GM23248 (cell line): ENCODE measurements at regions not wholly inside any gene's neighbourhood (a gene's known extent, or its start where the extent isn't known, plus 50 kb on each side); places are given as distances from the start of the nearest gene placed in this dataset.

Experiments
- DNase-seq: peaks from one replicate; pipeline ENCODE4 v3.0.0-alpha.2; 2015
- H2AFZ ChIP-seq: fragments of 200-600 bp; sonication (generic); 2 replicates; pipeline ENCODE4 v1.6.1; 2016; ENCODE audit warnings: antibody characterized with exemption
- H3F3A ChIP-seq: fragments of 200-600 bp; sonication (generic); 2 replicates; pipeline ENCODE4 v1.6.1; 2016; ENCODE audit warnings: mild to moderate bottlenecking, antibody characterized with exemption, mixed run types; ENCODE audit not compliant: insufficient read depth
- H3K27ac ChIP-seq: fragments of 200-600 bp; sonication (generic); 2 replicates; pipeline ENCODE4 v1.5.1; 2016; ENCODE audit warnings: mild to moderate bottlenecking
- H3K27me3 ChIP-seq: fragments of 200-600 bp; sonication (generic); replicated peaks from 2 replicates; pipeline ENCODE4 v1.6.1; 2016; ENCODE audit warnings: mild to moderate bottlenecking; ENCODE audit not compliant: insufficient read depth
- H3K36me3 ChIP-seq: fragments of 200-600 bp; sonication (generic); 2 replicates; pipeline ENCODE4 v1.6.1; 2016; ENCODE audit warnings: low read depth, mild to moderate bottlenecking
- H3K4me1 ChIP-seq: fragments of 200-600 bp; sonication (generic); 2 replicates; pipeline ENCODE4 v1.6.1; 2016; ENCODE audit warnings: mild to moderate bottlenecking; ENCODE audit not compliant: insufficient read depth
- H3K4me2 ChIP-seq: fragments of 200-600 bp; sonication (generic); one replicate; pipeline ENCODE4 v1.6.1; 2016; ENCODE audit warnings: mild to moderate bottlenecking; ENCODE audit not compliant: unreplicated experiment
- H3K4me3 ChIP-seq: fragments of 200-600 bp; sonication (generic); 2 replicates; pipeline ENCODE4 v1.5.1; 2016; ENCODE audit warnings: mild to moderate bottlenecking
- H3K79me2 ChIP-seq: fragments of 200-600 bp; sonication (generic); 2 replicates; pipeline ENCODE4 v1.6.1; 2016; ENCODE audit warnings: mild to moderate bottlenecking; ENCODE audit not compliant: insufficient read depth
- H3K9ac ChIP-seq: fragments of 200-600 bp; sonication (generic); 2 replicates; pipeline ENCODE4 v1.6.1; 2016; ENCODE audit warnings: mild to moderate bottlenecking
- H3K9me2 ChIP-seq: fragments of 200-600 bp; sonication (generic); 2 replicates; pipeline ENCODE4 v1.6.1; 2016; ENCODE audit warnings: mixed run types, mild to moderate bottlenecking, moderate library complexity; ENCODE audit not compliant: insufficient read depth
- H3K9me3 ChIP-seq: fragments of 200-600 bp; sonication (generic); one replicate; pipeline ENCODE4 v1.6.1; 2017; ENCODE audit warnings: low read depth
- H4K20me1 ChIP-seq: fragments of 200-600 bp; sonication (generic); 2 replicates; pipeline ENCODE4 v1.6.0; 2016; ENCODE audit not compliant: insufficient read depth
- EZH2 ChIP-seq: fragments of 200-600 bp; sonication (generic); IDR thresholded peaks from 2 replicates; pipeline ENCODE4 v1.6.1; 2018; ENCODE audit warnings: antibody characterized with exemption, mild to moderate bottlenecking; ENCODE audit not compliant: insufficient read depth, poor library complexity, severe bottlenecking
- EZH2phosphoT487 ChIP-seq: fragments of 200-600 bp; sonication (generic); IDR thresholded peaks from 2 replicates; pipeline ENCODE4 v1.6.1; 2018; ENCODE audit warnings: antibody characterized with exemption, moderate library complexity, mild to moderate bottlenecking, low read depth; ENCODE audit not compliant: insufficient read depth
- WGBS, 2 experiments: methylation state at CpG; one replicate each; pipeline ENCODE4 v1.1.6; 2015 to 2017; ENCODE audit warnings: low lambda C conversion rate in 2 of 2, low coverage in 1 of 2; ENCODE audit errors: missing lambda C conversion rate in 2 of 2; 5-methylcytosine and 5-hydroxymethylcytosine counted together
- in situ Hi-C: fragments of 300-500 bp; cut with MboI; formaldehyde crosslinking; loops from 2 replicates; pipeline ENCODE4 v1.15.0; 2020

- Histone ChIP-seq H4K20me1 (no peaks in the 10 kb centered on the region), H3F3A (no peaks in the 10 kb centered on the region), H3K36me3 (no peaks in the 10 kb centered on the region), H3K9ac (no peak overlapping the region), H3K27me3 (peaks cover 25% of the 10 kb centered on the region), H3K79me2 (no peaks in the 10 kb centered on the region), H3K4me1 (no peaks in the 10 kb centered on the region), H3K4me2 (no peak overlapping the region), H2AFZ (no peak overlapping the region), H3K9me3 (no peaks in the 10 kb centered on the region), H3K4me3 (no peak overlapping the region), H3K9me2 (no peaks in the 10 kb centered on the region), H3K27ac (no peak overlapping the region)
- WGBS, 2 experiments, result 4 to 11% methylated on average over 1 of the region's 1 CpG
- TF ChIP-seq EZH2phosphoT487, result no peak
- no peak for TF ChIP-seq EZH2
- no peak for DNase-seq
- in situ Hi-C loops, result no loop called here
These were observed 81.1 kb downstream of the RRAGC start for GRCh38 chr1:38778521-38778920.

- Histone ChIP-seq H3K4me1 (no peaks in the 10 kb centered on the region), H3K9me2 (no peaks in the 10 kb centered on the region), H3K79me2 (no peaks in the 10 kb centered on the region), H3K4me2 (no peak overlapping the region), H4K20me1 (no peaks in the 10 kb centered on the region), H2AFZ (no peak overlapping the region), H3K9me3 (no peaks in the 10 kb centered on the region), H3K4me3 (no peak overlapping the region), H3K27ac (no peak overlapping the region), H3K9ac (no peak overlapping the region), H3K36me3 (no peaks in the 10 kb centered on the region), H3K27me3 (peaks cover 21% of the 10 kb centered on the region), H3F3A (no peaks in the 10 kb centered on the region)
- WGBS, 2 experiments, result 14 to 18% methylated on average over 2 of the region's 2 CpGs
- no peak for DNase-seq
- in situ Hi-C loops, result no loop called here
- no peak for TF ChIP-seq EZH2
- no peak for TF ChIP-seq EZH2phosphoT487
These were observed 81.5 kb downstream of the RRAGC start for GRCh38 chr1:38778051-38778450.

GRCh38 chr1:38777464-38777957, 82.1 kb downstream of the RRAGC start:
- in situ Hi-C loops, result no loop called here
- no peaks in the 10 kb centered on the region for H3K4me1 ChIP-seq
- 46 to 48% methylated on average over 6 of the region's 6 CpGs for WGBS, 2 experiments
- H3K27me3 ChIP-seq, result peaks cover 15% of the 10 kb centered on the region
- H3K27ac ChIP-seq, result no peak overlapping the region
- H3K79me2 ChIP-seq, result no peaks in the 10 kb centered on the region
- H2AFZ ChIP-seq, result no peak overlapping the region
- no peaks in the 10 kb centered on the region for H3K9me2 ChIP-seq
- no peaks in the 10 kb centered on the region for H3K9me3 ChIP-seq
- no peak overlapping the region for H3K4me3 ChIP-seq
- H4K20me1 ChIP-seq, result no peaks in the 10 kb centered on the region
- H3K9ac ChIP-seq, result no peak overlapping the region
- DNase-seq, result no peak
- no peaks in the 10 kb centered on the region for H3F3A ChIP-seq
- TF ChIP-seq EZH2phosphoT487 (no peak), EZH2 (no peak)
- no peak overlapping the region for H3K4me2 ChIP-seq
- no peaks in the 10 kb centered on the region for H3K36me3 ChIP-seq

- no peak overlapping the region for H3K9ac ChIP-seq
- TF ChIP-seq EZH2 (no peak), EZH2phosphoT487 (no peak)
- no peaks in the 10 kb centered on the region for H3K4me1 ChIP-seq
- H3F3A ChIP-seq, result no peaks in the 10 kb centered on the region
- H3K36me3 ChIP-seq, result no peaks in the 10 kb centered on the region
- no peak overlapping the region for H3K4me3 ChIP-seq
- in situ Hi-C loops, result no loop called here
- no peaks in the 10 kb centered on the region for H3K9me3 ChIP-seq
- no peaks in the 10 kb centered on the region for H3K79me2 ChIP-seq
- no peak overlapping the region for H3K27ac ChIP-seq
- no peak overlapping the region for H2AFZ ChIP-seq
- peaks cover 8% of the 10 kb centered on the region for H3K27me3 ChIP-seq
- H3K9me2 ChIP-seq, result no peaks in the 10 kb centered on the region
- H4K20me1 ChIP-seq, result no peaks in the 10 kb centered on the region
- H3K4me2 ChIP-seq, result no peak overlapping the region
- no peak for DNase-seq
These were observed 83.0 kb downstream of the RRAGC start for GRCh38 chr1:38776466-38777065.

- H3K4me3 ChIP-seq, result no peak overlapping the region
- 24 to 29% methylated on average over 9 of the region's 9 CpGs for WGBS, 2 experiments
- no peaks in the 10 kb centered on the region for H3K9me3 ChIP-seq
- peaks cover 8% of the 10 kb centered on the region for H3K27me3 ChIP-seq
- DNase-seq, result no peak
- H3K27ac ChIP-seq, result no peak overlapping the region
- no peaks in the 10 kb centered on the region for H3K36me3 ChIP-seq
- H4K20me1 ChIP-seq, result no peaks in the 10 kb centered on the region
- H3F3A ChIP-seq, result no peaks in the 10 kb centered on the region
- in situ Hi-C loops, result no loop called here
- no peaks in the 10 kb centered on the region for H3K79me2 ChIP-seq
- H3K4me2 ChIP-seq, result no peak overlapping the region
- no peaks in the 10 kb centered on the region for H3K4me1 ChIP-seq
- no peak overlapping the region for H2AFZ ChIP-seq
- TF ChIP-seq EZH2phosphoT487, result no peak
- no peak for TF ChIP-seq EZH2
- H3K9ac ChIP-seq, result no peak overlapping the region
- no peaks in the 10 kb centered on the region for H3K9me2 ChIP-seq
These were observed 84.3 kb downstream of the RRAGC start for GRCh38 chr1:38775175-38775845.
